ENCODE measurements at regions not wholly inside any gene's neighbourhood (a gene's known extent, or its start where the extent isn't known, plus 50 kb on each side); places are given as distances from the start of the nearest gene placed in this dataset.
A peak's percentile ranks its signal among the peaks of the same experiment; 100 is the strongest.

- no peak for TF ChIP-seq POLR2A (IDR thresholded peaks at IDR 0.05; ENCODE audit: low read depth, low read length)
- FAIRE-seq (peak; percentile 82), DNase-seq (ENCODE audit: insufficient read length, low spot score) (no peak)
Measured at GRCh38 chr7:53657586-53657985, 622.2 kb downstream of the POM121L12 start.

GRCh38 chr7:53658951-53659350, 623.5 kb downstream of the POM121L12 start:
- FAIRE-seq (peak; percentile 65), DNase-seq (ENCODE audit: insufficient read length, low spot score) (no peak)
- TF ChIP-seq POLR2A (IDR thresholded peaks at IDR 0.05; ENCODE audit: low read depth, low read length) = no peak

GRCh38 chr7:53661645-53662217, 626.3 kb downstream of the POM121L12 start:
- no peak for TF ChIP-seq POLR2A (IDR thresholded peaks at IDR 0.05; ENCODE audit: low read depth, low read length)
- no peak for FAIRE-seq

GRCh38 chr7:53672681-53673080, 637.2 kb downstream of the POM121L12 start:
- peak; percentile 15 for FAIRE-seq
- TF ChIP-seq POLR2A (IDR thresholded peaks at IDR 0.05; ENCODE audit: low read depth, low read length) = no peak
- DNase-seq (ENCODE audit: insufficient read length, low spot score) = no peak

More at GRCh38 chr7:53661645-53662217, 626.3 kb downstream of the POM121L12 start:
- no peak for DNase-seq (ENCODE audit: insufficient read length, low spot score)

- peak; percentile 45 for FAIRE-seq
Measured at GRCh38 chr7:53675835-53676234, 640.4 kb downstream of the POM121L12 start.

GRCh38 chr7:53684693-53685092, 649.3 kb downstream of the POM121L12 start:
- FAIRE-seq = no peak
- DNase-seq (ENCODE audit: insufficient read length, low spot score) = no peak
- TF ChIP-seq POLR2A (IDR thresholded peaks at IDR 0.05; ENCODE audit: low read depth, low read length) = no peak

More at GRCh38 chr7:53675835-53676234, 640.4 kb downstream of the POM121L12 start:
- DNase-seq (ENCODE audit: insufficient read length, low spot score) = no peak
- no peak for TF ChIP-seq POLR2A (IDR thresholded peaks at IDR 0.05; ENCODE audit: low read depth, low read length)

GRCh38 chr7:53690411-53690810, 655.0 kb downstream of the POM121L12 start:
- FAIRE-seq = no peak
- no peak for DNase-seq (ENCODE audit: insufficient read length, low spot score)
- TF ChIP-seq POLR2A (IDR thresholded peaks at IDR 0.05; ENCODE audit: low read depth, low read length) = no peak

GRCh38 chr7:53697913-53698312, 662.5 kb downstream of the POM121L12 start:
- DNase-seq (ENCODE audit: insufficient read length, low spot score) (no peak), FAIRE-seq (no peak)
- TF ChIP-seq POLR2A (IDR thresholded peaks at IDR 0.05; ENCODE audit: low read depth, low read length) = no peak

- DNase-seq (ENCODE audit: insufficient read length, low spot score) = no peak
- no peak for TF ChIP-seq POLR2A (IDR thresholded peaks at IDR 0.05; ENCODE audit: low read depth, low read length)
- FAIRE-seq = peak; percentile 78
Measured at GRCh38 chr7:53699215-53699837, 663.9 kb downstream of the POM121L12 start.

- no peak for TF ChIP-seq POLR2A (IDR thresholded peaks at IDR 0.05; ENCODE audit: low read depth, low read length)
- FAIRE-seq = peak; percentile 50
Measured at GRCh38 chr7:53719122-53719521, 683.7 kb downstream of the POM121L12 start.

GRCh38 chr7:53740971-53741370, 705.5 kb downstream of the POM121L12 start:
- FAIRE-seq (peak; percentile 82), DNase-seq (ENCODE audit: insufficient read length, low spot score) (peak; percentile 55)
- TF ChIP-seq POLR2A (IDR thresholded peaks at IDR 0.05; ENCODE audit: low read depth, low read length) = no peak

More at GRCh38 chr7:53719122-53719521, 683.7 kb downstream of the POM121L12 start:
- no peak for DNase-seq (ENCODE audit: insufficient read length, low spot score)

- DNase-seq (ENCODE audit: insufficient read length, low spot score) (no peak), FAIRE-seq (no peak)
- TF ChIP-seq POLR2A (IDR thresholded peaks at IDR 0.05; ENCODE audit: low read depth, low read length) = no peak
Measured at GRCh38 chr7:53743697-53744402, 708.4 kb downstream of the POM121L12 start.

GRCh38 chr7:53744403-53744760, 708.9 kb downstream of the POM121L12 start:
- DNase-seq (ENCODE audit: insufficient read length, low spot score) (no peak), FAIRE-seq (peak; percentile 86)

GRCh38 chr7:53756946-53757345, 721.5 kb downstream of the POM121L12 start:
- FAIRE-seq (no peak), DNase-seq (ENCODE audit: insufficient read length, low spot score) (no peak)
- no peak for TF ChIP-seq POLR2A (IDR thresholded peaks at IDR 0.05; ENCODE audit: low read depth, low read length)

More at GRCh38 chr7:53744403-53744760, 708.9 kb downstream of the POM121L12 start:
- no peak for TF ChIP-seq POLR2A (IDR thresholded peaks at IDR 0.05; ENCODE audit: low read depth, low read length)

Measured in H54 (cell line).